CD4-positive, alpha-beta T cell treated with Interleukin-21 for 1 hour (primary cell): ENCODE measurements at regions not wholly inside any gene's neighbourhood (a gene's known extent, or its start where the extent isn't known, plus 50 kb on each side); places are given as distances from the start of the nearest gene placed in this dataset.
A peak's percentile ranks its signal among the peaks of the same experiment; 100 is the strongest.
"Not testable (repeated sequence)": the region's sequence is repeated elsewhere in the genome, so short reads cannot be mapped to it uniquely, and the experiment has no call there.

Source experiments
- DNase-seq: peaks from one replicate; pipeline ENCODE4 v3.0.0-alpha.2; 2020

DNA sequence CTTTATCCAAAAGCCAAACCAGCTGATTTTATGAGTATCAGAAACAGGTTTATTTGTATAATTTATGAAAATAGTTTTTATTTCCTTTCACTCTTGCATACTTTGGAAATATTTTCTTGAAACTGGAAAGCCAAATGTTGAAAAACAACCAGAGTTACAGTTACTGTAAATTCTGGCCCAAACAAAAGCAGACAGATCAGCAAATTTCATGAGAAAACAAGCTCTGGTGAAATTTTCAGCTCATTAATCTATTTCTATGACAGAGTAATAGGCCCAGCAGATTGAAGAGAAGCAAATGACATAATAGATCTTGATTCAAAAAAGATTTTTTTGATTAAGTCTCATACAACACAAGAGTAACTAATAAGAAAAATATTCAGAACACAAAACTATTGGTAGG lies 182.7 kb downstream of the ENC1 start:
- DNase-seq, result no peak

DNA sequence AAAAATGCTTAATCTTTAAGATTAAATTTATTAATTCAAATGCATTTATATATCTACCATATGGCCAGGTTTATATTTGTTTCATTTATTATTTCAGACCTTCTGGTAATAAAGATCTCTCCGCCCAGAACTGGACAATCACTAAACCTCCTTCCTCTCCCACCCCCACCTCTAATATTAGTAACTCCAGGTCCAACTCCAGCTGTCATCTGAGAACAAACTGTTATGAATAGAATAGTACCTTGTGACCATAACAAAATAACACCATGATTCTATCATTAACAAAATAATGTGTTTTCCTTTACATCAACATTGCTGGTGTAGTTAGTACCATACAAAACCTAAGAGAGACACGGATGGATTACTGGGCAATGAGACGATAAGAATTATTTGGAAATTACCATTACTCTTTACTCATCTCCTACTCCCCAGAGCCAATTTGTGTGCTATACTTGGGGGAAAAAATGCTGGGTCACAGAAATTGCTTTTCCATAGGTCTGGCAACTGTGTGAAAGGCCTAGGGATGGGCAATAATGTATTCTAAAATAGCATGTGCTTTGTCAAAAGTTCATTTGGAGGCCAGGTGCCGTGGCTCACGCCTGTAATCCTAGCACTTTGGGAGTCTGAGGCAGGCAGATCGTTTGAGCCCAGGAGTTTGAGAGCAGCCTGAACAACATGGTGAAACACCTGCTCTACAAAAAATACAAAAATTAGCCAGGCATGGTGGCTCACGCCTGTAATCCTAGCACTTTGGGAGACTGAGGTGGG lies 186.1 kb downstream of the ENC1 start:
- no peak for DNase-seq

DNA sequence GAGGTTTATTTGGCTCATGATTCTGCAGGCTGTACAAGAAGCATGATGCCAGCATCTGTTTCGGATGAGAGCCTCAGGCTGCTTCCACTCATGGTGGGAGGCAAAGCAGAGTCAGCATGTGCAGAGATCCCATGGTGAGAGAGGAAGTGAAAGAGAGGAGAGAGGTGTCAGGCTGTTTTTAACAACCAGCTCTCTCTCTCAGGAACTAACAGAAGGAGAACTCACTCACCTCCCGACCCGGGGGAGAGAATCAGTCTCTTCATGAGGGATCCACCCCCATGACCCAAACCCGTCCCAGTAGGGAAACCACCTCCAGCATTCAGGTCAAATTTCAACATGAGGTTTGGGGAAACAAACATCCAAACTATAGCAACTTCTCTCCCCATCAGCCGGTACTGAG lies 187.7 kb downstream of the ENC1 start:
- peak; percentile 18 for DNase-seq

DNA sequence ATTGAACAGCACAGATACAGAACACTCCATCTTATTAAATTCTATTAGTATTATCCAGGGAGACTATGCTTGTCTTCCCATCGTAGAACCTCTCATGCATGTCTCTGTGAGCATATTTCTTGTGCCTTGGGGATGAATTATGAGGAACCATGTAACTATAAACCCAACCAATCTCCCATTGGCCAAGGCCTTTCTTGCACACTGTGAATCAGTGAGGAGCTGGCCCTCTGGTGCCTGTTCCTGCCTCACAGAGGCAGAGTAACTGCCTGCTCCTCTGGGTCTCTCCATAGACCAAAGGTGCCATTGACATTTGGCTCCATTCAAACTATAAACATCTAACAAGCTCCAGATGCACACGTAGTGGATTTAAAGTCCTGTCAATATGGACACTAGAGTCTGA lies 190.4 kb downstream of the ENC1 start:
- no peak for DNase-seq

DNA sequence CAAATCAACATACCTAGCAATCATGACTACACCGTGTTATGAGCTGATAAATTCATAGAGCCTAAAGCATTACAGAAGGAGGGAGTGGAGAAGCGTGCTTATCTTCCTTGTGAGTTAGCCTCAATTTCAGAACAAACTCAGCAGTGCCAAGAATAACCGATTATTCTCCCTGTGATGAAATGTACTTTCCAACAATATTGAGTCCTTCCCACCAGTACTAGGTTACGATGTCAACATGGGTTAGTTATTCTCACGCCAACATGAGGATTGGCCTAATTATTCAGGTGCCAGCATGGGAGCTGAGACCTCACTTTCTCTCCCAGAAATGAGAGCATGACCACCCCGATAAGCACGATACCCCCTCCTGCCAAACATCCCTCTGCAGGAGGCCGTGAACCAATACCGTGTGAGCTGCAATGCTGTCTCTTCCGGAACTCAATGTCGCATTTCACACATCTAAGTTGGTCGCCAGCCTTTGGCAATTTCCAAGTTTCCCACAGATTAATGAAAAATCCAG lies 193.7 kb downstream of the ENC1 start:
- DNase-seq, result no peak

DNA sequence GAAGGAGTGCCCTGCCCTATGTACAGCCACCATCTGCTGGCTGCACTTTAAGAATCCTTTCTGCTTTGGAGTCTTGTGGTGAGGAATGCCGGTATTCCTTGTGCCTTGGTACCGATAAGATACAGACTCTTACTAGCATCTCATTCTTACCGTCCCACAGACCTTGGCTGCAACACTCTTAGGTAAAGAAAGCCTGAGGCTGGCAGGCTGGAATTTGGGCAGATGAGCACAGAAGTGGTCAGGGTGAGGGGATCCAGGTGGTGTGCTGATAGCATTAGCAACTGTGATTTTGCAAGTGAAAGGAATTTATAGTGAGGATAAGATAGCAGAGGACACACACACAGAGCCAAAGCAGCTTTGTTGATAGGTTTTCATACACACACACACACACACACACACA lies 198.1 kb downstream of the ENC1 start:
- DNase-seq, result no peak

DNA sequence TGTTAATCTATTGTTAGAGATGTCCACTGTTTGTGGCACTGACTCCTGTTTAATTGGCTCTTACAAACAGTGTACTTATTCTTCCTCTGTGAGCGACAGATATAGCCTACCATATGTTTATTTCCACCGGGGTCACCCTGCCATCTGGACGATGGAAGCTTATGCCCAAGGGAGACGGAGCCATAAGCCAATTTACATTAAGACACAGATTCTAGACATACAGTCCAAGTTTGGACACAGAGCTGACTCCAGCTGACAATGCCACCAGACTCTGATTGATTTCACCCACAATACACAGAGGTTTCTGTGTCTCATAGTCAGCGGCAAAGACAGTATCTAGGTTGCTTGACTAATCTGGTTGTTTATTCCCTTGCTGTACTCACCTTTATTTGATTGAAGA lies 198.9 kb downstream of the ENC1 start:
- DNase-seq, result no peak

DNA sequence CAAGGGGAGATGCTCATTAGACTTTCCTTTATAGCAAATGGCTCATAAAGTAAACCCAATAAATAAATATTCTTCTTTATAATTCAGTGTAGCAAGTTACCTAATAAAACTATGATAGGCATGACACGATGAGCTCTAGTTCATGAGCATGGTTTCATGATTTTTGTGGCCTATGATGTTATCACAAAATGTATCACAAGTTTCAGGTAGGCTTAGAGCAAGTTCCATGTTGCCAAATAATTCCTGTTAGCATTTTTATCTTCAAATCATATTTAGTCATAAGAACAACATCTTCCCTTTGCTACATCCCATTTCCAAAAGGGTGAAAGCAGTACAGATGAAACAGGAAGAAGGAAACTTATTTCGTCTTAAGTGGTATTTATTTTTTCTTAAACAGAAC lies 200.2 kb downstream of the ENC1 start:
- no peak for DNase-seq

DNA sequence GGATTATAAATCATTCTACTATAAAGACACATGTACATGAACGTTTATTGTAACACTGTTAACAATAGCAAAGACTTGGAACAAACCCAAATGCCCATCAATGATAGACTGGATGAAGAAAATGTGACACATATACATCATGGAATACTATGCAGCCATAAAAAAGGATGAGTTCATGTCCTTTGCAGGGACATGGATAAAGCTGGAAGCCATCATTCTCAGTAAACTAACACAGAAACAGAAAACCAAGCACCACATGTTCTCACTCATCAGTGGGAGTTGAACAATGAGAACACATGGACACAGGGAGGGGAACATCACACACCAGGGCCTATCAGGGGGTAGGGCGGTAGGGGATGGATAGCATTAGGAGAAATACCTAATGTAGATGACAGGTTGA lies 202.7 kb downstream of the ENC1 start:
- not testable (repeated sequence) for DNase-seq

DNA sequence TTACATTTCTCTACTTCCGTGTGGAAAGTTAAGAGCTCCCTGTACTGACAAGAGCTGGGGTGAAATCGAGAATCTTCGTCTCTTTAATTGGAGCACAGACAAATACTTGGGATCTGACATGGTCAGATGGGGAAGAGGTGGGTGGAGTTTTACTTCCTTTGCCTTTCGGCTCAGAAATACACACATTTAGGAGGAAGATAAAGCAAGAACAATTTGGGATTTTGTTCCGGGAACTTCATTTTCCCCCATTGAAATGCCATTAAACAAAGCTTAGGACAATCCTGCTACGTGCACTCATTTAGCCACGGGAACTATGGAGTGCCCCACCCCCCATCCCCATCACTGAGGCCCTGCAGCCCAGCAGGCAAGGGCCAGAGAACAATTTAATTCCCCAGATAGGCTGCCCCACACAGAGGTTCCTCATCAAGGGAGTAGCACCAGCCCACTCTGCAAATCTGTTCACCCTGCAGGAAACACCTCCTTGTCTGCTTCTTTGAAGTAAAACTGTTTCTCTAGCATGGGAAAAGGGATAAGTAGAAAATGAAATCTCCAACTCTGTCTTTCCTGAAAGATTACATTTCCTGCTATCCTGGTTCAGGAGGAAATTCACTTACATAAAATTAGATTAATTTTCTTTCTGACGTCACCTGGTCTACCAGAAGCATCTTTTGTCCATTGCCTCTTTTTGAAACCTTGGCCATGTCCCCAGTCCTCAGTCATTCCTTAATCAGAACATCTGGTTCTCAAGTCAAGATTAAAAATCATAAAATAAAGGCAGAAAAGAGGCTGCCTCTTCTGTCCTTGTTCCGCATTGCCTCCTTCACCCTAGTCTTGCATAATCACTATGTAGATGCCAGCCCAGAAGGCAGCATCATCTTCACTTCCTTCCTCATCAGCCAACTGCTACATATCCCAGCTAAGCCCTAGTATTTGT lies 206.4 kb downstream of the ENC1 start:
- DNase-seq, result no peak

DNA sequence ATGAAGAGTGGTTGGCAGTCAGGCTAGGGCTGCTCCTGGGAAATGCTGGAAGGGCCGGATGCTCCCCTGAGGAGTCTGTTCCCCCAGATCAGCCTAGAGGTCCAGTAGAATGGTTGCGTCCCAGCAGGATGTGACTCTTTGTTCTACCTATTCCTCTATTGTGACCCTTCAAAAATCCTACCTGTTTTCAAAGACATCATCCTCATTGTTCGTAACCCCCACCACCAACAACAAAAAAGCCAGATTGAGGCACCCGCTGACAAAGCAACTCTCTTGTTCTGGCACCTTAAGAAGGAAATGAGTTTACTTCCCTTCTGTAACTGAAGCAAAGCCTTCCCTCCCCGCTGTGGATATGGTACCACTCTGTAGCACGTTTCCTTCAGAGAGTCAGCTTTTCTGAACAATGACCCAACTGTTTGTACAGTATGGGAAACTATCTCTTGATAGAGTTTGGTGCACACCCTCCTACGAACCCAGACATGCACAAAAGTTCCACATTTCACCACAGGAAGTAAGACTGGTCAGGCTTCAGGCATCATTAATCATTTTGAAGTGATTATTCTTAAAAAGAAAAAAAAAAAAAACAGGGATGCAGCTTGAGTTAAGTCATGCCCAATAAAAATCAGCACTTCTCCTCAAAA lies 207.2 kb downstream of the ENC1 start:
- peak; percentile 1 for DNase-seq

DNA sequence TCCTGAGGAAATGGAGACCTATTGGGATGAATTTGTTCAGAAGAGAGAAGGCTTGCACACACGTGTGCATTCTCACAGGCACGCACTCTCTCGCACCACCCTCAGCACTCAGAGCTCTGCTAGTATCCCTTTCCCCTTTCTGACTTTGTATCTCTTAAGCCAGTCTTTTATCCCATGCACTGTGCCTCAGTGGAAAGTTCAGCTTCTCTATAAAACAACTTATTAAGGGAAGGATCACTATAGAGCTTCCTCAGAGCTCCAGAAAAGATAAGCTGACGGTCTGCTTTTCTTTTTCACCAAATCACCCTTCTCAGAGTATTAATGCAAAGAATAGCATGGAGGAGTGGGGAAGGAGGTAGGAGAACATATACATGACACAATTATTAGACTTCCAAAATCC lies 207.8 kb downstream of the ENC1 start:
- DNase-seq, result no peak

DNA sequence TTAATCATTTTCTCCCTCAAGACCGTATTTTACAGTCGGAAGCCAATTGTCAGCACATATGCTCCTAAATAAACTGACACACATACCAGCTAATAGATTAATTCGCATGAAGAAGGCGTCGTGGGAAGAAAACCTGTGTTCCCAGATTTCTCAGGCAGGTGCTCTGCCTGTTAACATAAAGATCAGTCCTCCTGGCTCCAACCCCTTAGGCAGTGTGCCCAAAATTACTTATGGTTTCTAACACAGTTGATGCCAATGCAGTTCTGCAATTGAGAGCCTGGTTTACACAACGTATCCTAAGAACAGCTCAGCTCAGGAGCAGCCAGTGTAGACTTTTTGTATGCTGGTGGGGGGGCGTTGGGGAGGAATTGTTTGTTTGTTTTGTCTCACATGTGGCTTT lies 208.3 kb downstream of the ENC1 start:
- DNase-seq, result no peak

DNA sequence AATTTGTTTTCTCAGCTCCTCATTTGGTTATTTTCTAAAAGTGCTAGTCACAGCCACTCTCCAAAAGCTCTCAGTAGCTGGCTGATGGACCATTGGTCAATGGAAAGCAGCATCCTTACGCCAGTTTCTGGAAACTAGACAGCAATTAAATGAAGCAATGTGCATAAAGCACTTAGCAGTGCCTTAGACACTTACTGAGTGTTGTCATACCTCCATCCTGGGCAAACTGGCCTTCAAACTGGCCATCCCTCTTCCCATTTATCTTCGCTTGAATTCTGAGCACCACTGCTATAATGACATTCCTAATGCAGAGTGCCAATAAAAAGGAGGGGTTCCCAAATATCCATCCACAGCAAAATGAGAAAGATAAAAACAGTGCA lies 209.2 kb downstream of the ENC1 start:
- no peak for DNase-seq

DNA sequence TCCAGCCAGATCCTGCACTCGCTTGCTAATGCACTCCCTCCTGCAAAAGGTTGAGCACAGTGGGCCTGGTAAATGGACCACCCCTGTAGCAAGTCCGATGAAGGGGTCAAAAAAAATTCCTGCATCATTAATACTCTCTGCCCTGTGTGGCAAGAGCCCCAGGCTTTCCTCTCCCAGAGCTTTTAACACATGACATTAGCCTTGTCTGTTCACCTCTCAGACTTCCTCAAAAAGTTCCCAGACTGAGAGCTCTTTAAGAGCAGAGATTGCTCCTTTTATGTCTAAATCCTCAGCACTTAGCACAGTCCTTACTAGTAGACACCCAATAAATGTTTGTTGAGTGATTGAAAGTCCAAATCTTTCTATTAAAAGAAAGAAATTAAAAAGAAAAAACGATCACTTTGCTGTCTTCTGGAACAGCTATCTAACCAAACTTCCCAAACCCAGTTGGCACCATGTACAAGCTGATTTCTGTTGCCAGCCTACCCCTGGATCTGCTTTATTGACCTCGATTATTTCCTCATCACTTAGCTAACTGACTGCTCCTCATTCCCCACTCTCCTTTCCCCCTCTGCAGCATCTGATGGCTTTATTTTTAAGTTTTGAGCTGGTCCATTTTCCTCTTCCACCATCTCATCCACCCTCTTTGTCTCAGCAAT lies 209.8 kb downstream of the ENC1 start:
- no peak for DNase-seq

DNA sequence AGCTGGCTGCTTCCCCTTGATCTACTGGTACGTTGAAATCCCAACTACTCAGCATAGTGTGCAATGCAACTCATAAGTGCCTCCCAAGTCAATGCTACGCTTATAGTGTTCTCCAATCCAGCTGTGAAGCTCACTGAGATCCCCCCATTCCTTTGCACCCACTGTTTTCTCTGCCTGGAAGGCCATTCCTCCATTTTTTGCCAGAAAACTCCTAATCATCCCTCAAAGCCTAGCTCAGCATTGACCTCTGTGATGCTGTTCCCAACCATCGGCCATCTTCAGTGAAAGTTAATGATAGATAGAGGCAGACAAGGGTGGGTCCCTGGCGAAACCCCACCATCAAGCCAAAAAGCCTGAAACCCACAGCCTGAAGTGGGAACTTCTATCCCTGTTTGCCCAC lies 211.0 kb downstream of the ENC1 start:
- DNase-seq, result no peak

DNA sequence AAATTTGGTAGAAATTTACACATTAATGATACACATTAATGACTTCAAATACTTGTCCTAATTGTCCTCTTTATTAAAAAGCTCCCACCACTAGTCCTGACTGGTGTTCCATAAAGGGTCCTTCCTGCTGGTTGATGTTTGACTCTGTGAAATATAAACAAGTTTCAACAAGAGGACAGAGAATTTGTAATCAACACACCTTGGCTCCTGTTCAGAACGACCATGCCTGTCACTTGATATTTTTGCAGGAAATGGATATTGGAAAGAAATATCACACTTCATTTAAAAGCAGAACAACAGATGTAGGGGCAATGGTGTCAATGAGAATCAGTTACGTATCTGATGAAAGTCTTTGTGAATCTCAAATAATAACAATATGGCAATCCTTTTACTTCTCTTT lies 211.7 kb downstream of the ENC1 start:
- DNase-seq, result no peak

DNA sequence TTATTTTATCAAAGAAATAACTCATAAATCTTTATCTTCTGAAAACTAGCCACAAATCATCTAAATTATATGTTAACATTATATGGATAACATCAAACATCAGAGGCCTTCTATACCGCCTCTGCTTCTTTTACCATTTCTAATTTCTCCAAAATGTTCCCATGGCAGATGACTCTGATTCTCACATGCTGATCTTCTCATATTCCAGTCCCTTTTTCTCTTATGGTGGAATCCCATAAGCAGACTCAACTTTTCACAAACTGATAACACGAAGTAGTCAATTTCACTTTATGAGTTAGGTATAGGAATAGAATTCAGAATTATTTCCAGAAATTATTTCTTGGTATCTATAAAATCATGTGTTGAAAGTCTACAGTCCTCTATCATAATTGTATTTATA lies 212.3 kb downstream of the ENC1 start:
- DNase-seq, result no peak

DNA sequence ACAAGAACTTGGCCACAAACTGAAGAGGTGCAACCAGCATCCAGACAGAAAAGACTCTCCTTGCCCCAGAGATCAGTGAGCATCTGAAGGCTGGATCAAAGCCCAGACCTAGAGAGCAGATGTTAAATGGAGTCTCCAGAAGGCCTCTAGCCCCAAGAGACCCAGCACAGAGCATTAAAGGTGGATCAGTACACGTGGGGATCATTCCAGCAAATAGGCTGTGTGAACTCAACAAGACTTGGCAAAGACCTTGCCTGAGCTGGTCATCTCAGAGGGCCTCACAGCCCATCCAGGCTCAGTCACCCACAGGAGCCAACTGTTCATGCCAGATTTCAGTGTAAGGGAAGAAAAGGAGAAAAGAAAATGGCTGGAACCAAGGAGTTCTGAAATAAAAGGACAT lies 214.0 kb downstream of the ENC1 start:
- no peak for DNase-seq

DNA sequence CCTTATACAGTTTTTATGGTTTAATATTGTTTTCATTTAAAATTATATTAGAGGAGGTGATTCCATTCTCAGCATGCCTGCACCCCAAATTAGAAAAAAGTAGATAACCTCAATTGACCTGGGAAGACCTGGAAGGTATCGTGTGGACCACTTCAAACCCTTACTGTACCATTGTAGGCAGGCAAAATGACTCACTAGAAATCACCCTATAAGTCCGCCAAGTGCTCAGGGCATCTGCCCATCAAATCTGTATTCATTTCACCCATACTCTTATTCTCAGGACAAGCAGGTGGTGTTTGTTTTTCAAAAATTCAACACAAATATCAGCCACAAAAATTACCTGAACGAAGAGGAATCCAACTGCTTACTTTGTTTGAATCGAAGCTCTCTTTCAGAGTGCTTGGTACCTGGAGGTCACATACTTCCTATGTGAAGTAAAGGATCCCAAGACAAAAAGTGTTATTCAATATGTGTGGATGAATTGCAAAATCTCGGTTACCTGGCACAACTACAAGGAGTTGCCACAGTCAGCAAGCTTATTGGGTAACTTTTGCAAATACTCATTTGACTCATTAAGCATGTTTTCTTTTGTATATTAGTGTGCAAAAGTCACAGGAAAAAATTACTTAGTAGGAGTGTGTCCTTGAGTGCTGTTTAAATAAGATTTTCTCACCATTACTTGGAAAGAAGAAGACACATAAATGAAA lies 216.2 kb downstream of the ENC1 start:
- DNase-seq, result no peak

DNA sequence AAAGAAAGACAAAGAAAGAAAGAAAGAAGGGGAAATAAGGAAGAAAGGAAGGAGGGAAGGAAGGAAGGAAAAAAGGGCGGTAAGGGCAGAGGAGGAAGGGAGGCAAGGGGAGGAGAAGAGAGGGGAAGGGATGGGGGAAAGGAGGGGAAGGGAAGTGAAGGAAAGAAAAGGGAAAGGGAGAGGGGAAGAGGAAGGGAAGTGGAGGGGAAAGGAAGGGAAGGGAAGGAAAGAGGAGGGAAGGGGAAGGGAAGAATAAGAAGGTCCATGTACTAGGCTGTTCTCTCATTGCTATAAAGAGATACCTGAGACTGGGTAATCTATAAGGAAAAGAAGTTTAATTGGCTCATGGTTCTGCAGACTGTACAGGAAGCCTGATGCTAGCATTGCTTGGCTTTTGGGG lies 217.1 kb downstream of the ENC1 start:
- DNase-seq, result no peak

DNA sequence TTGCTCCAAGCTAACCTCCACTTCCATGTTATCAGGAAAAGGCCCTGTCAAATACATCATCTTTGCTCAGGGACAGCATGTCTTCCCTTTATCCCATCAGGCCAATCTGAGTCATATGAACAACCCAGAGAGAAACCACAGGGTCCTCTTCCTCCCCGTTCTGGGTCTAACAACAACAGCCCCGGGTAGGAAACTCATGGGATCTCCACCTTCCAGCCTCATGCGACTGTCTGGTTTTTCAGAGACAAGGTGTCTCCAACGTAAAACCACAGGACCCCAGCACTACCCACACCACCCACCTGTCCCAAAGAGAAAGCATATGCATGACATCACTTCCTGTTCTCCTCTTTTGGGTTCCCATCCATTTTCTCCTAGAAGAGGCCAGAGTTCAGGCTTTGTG lies 217.9 kb downstream of the ENC1 start:
- no peak for DNase-seq
